AG04449 (cell line): ENCODE measurements at regions not wholly inside any gene's neighbourhood (a gene's known extent, or its start where the extent isn't known, plus 50 kb on each side); places are given as distances from the start of the nearest gene placed in this dataset.
"Not testable (repeated sequence)": the region's sequence is repeated elsewhere in the genome, so short reads cannot be mapped to it uniquely, and the experiment has no call there.

ENCODE experiments used
- CTCF ChIA-PET: fragments of 350-600 bp; formaldehyde crosslinking; extraction: SDS; loops from one replicate; lab custom pipeline; 2021; ENCODE audit warnings: antibody characterized with exemption; lab: Yijun Ruan, JAX
- POLR2A ChIA-PET: fragments of 400-600, 350-600 bp; formaldehyde crosslinking; extraction: SDS; loops from one replicate; lab custom pipeline; 2020; ENCODE audit warnings: antibody characterized with exemption, inconsistent platforms; lab: Yijun Ruan, JAX
- DNase-seq: peaks from one replicate; pipeline ENCODE4 v3.0.0-alpha.2; 2010; ENCODE audit warnings: low read depth, low spot score
- H3K4me3 ChIP-seq: 2 replicates; pipeline ENCODE4 v1.5.1; 2011; ENCODE audit warnings: low read depth, mild to moderate bottlenecking, control low read depth, low read length
- TF ChIP-seq, protein P1 (sequence below): IDR thresholded peaks from one replicate; pipeline ENCODE4 v1.5.1; 2011; ENCODE audit warnings: mild to moderate bottlenecking, moderate library complexity, low read length, control low read depth, inconsistent platforms; ENCODE audit not compliant: insufficient read depth; ENCODE audit errors: missing control alignments

DNA sequence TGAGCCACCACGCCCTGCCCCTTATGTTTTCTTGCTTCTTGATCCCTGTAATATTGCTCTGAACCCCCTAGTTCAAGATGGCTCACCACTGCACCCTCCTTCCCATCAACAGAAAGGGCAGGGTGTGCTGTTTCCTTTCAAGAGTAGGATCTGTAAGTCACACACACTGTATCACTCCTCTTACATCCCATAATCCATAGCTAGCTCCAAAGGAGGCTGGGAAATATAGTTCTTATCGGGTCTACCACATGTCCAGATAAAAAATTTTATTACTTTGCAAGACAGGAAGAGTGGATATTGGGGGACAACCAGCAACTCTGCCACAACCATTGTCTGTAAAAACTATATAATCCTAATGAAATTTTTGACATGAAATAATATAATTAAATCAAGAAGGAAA is 79.6 kb downstream of the C9orf50 start:
- TF ChIP-seq, protein P1, sequence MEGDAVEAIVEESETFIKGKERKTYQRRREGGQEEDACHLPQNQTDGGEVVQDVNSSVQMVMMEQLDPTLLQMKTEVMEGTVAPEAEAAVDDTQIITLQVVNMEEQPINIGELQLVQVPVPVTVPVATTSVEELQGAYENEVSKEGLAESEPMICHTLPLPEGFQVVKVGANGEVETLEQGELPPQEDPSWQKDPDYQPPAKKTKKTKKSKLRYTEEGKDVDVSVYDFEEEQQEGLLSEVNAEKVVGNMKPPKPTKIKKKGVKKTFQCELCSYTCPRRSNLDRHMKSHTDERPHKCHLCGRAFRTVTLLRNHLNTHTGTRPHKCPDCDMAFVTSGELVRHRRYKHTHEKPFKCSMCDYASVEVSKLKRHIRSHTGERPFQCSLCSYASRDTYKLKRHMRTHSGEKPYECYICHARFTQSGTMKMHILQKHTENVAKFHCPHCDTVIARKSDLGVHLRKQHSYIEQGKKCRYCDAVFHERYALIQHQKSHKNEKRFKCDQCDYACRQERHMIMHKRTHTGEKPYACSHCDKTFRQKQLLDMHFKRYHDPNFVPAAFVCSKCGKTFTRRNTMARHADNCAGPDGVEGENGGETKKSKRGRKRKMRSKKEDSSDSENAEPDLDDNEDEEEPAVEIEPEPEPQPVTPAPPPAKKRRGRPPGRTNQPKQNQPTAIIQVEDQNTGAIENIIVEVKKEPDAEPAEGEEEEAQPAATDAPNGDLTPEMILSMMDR = no peak
- DNase-seq = no peak
- no peak overlapping the region for H3K4me3 ChIP-seq
- ChIA-PET CTCF (interaction anchor here (1.1 kb wide), 1 partner anchor 9 kb away, joined by 3 read pairs; no protein-coding TSS in a partner anchor), POLR2A (no interaction called here)

DNA sequence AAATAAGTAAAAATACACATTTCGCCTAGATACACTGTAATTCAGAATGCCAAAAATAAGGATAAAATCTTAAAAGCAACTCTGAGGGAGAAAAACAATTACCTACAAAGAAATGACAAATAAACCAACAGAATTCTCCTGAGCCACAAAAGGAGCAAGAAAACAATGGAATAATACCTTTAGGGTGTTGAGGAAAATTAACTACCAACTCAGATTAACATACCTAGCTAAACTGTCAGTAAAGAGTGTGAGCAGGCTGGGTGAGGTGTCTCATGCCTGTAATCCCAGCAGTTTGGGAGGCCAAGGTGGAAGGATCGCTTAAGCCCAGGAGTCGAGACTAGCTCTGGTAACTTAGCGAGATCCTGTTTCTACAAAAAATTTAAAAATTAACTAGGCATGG is 81.5 kb downstream of the C9orf50 start:
- DNase-seq = no peak
- ChIA-PET CTCF (interaction anchor here (1.6 kb wide), 1 partner anchor 8 kb away, joined by 3 read pairs; no protein-coding TSS in a partner anchor), POLR2A (no interaction called here)
- TF ChIP-seq, protein P1 = no peak
- H3K4me3 ChIP-seq = no peak overlapping the region

DNA sequence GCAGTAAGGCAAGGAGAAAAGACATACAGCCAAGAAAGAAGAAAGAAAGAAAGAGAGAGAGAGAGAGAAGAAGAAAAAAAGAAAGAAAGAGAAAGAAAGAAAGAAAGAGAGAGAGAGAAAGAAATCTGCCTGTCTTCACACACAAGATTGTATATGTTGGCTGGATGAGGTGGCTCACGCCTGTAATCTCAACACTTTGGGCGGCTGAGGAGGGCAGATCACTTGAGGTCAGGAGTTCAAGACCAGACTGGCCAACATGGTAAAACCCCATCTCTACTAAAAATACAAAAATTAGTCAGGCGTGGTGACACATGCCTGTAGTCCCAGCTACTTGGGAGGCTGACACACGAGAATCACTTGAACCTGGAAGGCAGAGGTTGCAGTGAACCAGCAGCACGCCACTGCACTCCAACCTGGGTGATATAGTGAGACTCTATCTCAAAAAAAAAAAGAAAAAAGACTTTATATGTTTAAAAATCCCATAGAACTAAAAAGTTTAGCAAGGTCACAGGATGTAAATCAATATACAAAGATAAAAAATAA is 89.0 kb downstream of the C9orf50 start:
- not testable (repeated sequence) for H3K4me3 ChIP-seq, DNase-seq
- ChIA-PET POLR2A (interaction anchor here (0.5 kb wide), 1 partner anchor 196 kb away, joined by 3 read pairs; no protein-coding TSS in a partner anchor), CTCF (interaction anchor here (1.0 kb wide), 1 partner anchor 10 kb away, joined by 3 read pairs; no protein-coding TSS in a partner anchor)

DNA sequence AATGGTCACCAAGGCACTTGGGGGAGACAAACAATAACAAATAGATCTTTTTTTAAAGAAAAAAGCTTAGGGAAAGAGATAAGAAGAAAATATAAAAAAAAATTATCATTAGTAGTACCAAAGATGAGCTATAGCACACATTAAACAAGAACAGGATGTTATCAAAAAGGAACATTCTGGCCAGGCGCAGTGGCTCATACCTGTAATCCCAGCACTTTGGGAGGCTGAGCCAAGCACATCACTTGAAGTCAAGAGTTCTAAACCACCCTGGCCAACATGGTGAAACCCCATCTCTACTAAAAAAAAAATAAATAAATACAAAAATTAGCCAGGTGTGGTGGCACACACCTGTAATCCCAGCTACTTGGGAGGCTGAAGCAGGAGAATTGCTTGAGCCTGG is 92.9 kb downstream of the C9orf50 start:
- POLR2A ChIA-PET, H3K4me3 ChIP-seq, DNase-seq: not testable (repeated sequence)
- CTCF ChIA-PET = interaction anchor here (1.1 kb wide), 1 partner anchor 10 kb away, joined by 3 read pairs; no protein-coding TSS in a partner anchor

DNA sequence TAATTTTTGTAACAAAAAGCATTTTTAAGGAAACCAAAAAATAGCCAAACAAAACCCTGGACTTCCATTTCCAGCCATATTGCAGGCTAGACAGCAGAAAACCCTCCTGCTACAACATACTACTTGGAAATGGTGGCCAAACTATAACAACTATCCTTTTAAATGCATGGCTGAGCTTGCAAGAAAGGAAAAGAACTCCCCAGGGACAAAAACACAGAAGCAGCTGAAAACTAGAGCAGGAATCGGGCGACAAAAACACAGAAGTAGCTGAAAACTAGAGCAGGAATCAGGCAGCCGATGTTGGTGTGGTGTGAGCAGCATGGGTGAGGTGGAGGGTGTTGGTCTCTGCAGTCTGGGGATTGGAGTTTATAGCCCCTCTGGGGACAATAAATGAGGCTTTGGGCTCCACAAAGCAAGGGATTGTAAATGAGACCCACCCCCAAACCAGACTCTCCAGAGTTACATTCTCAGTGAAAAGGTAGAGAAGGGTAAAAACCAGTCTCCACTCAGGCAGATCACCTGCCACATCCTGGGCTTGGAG is 95.2 kb downstream of the C9orf50 start:
- CTCF ChIA-PET = interaction anchor here (1.1 kb wide), 1 partner anchor 15 kb away, joined by 3 read pairs; no protein-coding TSS in a partner anchor
- DNase-seq = no peak
- TF ChIP-seq, protein P1 = no peak
- no peak overlapping the region for H3K4me3 ChIP-seq
- POLR2A ChIA-PET = no interaction called here

DNA sequence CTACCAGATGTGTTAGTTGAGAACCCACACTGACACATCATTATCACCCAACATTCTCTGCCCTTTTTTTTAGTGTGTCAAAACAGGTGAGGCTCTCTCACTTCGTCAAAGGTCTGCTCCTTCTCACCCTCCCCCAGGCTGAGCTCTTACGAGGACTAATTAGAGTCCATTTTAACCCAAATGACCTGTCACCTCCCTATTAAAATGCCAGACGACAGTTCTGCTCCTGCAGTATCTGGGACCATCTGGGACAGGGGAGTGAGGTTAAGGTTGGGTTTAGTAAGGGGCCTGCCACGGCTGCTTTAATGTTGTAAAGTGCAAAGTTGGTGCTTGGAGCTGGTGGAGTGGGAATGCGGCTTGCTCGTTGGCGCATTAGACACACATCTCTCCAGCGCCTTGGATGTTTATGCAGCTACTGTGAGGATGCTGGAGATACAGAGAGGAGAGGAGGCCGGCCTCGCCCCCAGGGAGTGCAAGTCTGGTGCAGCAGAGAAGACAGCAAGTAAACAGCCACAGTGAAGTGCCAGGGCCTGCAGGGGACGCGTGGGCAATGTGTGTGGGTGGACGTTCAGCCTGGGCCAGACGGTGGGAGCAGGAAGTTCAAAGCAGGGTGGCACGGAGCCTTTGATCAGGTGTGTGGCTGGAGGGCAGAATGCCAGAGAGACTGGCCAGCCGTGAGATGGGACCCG is 96.2 kb downstream of the C9orf50 start:
- TF ChIP-seq, protein P1 = no peak
- H3K4me3 ChIP-seq = no peak overlapping the region
- ChIA-PET CTCF (interaction anchor here (1.1 to 1.3 kb wide), 3 partner anchors 8 to 17 kb away, joined by 3 to 4 read pairs (median 3); no protein-coding TSS in a partner anchor), POLR2A (no interaction called here)
- no peak for DNase-seq

DNA sequence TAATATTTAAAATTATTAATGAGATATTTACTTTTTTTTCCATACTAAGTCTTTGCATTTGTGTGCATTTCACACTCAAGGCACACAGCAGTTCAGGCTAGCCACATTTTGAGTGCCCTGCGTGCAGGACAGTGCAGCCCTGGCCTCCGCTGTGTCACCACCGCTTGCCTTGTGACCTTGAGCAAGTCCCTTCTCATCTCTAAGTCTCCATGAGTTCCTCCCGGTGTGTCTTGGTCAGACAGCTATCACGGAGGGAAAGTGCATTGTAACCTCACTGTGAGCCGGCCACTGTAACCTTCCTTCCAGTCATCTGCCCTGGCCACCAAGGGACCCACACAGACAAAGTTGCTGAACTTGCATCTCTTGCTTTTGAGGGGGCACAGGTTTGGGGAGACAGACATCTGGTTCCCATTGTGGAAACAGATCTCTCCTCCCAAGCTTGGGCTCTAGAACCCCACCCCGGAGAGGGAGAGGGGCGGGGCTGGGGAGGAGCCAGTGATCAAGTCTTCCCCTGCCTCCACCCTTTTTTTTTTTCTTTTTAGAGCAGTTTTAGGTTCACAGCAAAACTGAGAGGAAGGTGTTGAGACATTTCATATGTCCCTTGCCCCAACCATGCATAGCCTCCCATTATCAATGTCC is 96.8 kb downstream of the C9orf50 start:
- TF ChIP-seq, protein P1 = no peak
- POLR2A ChIA-PET = no interaction called here
- no peak for DNase-seq
- CTCF ChIA-PET = interaction anchor here (1.2 to 1.3 kb wide), 2 partner anchors 9 to 16 kb away, joined by 3 to 4 read pairs; no protein-coding TSS in a partner anchor
- H3K4me3 ChIP-seq = no peak overlapping the region
